ENCODE measurements at regions not wholly inside any gene's neighbourhood (a gene's known extent, or its start where the extent isn't known, plus 50 kb on each side); places are given as distances from the start of the nearest gene placed in this dataset.

- no peak for DNase-seq (ENCODE audit: low spot score)
Observed at GRCh38 chr6:164554700-164555476, 754.5 kb downstream of the C6orf118 start.

- no peak for DNase-seq (ENCODE audit: low spot score)
Observed at GRCh38 chr6:164554226-164554625, 755.2 kb downstream of the C6orf118 start.

GRCh38 chr6:164551706-164552105, 757.7 kb downstream of the C6orf118 start:
- no peak for DNase-seq (ENCODE audit: low spot score)

GRCh38 chr6:164547076-164547475, 762.3 kb downstream of the C6orf118 start:
- no peak for DNase-seq (ENCODE audit: low spot score)

- no peak for DNase-seq (ENCODE audit: low spot score)
Observed at GRCh38 chr6:164546263-164546662, 763.1 kb downstream of the C6orf118 start.

GRCh38 chr6:164534070-164534766, 775.2 kb downstream of the C6orf118 start:
- DNase-seq (ENCODE audit: low spot score): no peak

GRCh38 chr6:164533045-164533362, 776.4 kb downstream of the C6orf118 start:
- no peak for DNase-seq (ENCODE audit: low spot score)

- no peak for DNase-seq (ENCODE audit: low spot score)
Observed at GRCh38 chr6:164532198-164533044, 777.0 kb downstream of the C6orf118 start.

- DNase-seq (ENCODE audit: low spot score): no peak
Observed at GRCh38 chr6:164531736-164532135, 777.7 kb downstream of the C6orf118 start.

- DNase-seq (ENCODE audit: low spot score): no peak
Observed at GRCh38 chr6:164528539-164528938, 780.9 kb downstream of the C6orf118 start.

- DNase-seq (ENCODE audit: low spot score): no peak
Observed at GRCh38 chr6:164523087-164523654, 786.2 kb downstream of the C6orf118 start.

GRCh38 chr6:164520916-164521315, 788.5 kb downstream of the C6orf118 start:
- DNase-seq (ENCODE audit: low spot score): no peak

GRCh38 chr6:164507206-164507940, 802.0 kb downstream of the C6orf118 start:
- no peak for DNase-seq (ENCODE audit: low spot score)

- DNase-seq (ENCODE audit: low spot score): no peak
Observed at GRCh38 chr6:164505425-164505824, 804.0 kb downstream of the C6orf118 start.

- no peak for DNase-seq (ENCODE audit: low spot score)
Observed at GRCh38 chr6:164502833-164503232, 806.6 kb downstream of the C6orf118 start.

GRCh38 chr6:164495882-164496495, 813.4 kb downstream of the C6orf118 start:
- DNase-seq (ENCODE audit: low spot score): no peak

GRCh38 chr6:164478426-164478825, 831.0 kb downstream of the C6orf118 start:
- no peak for DNase-seq (ENCODE audit: low spot score)

GRCh38 chr6:164477790-164478189, 831.6 kb downstream of the C6orf118 start:
- DNase-seq (ENCODE audit: low spot score): no peak

GRCh38 chr6:164477101-164477500, 832.3 kb downstream of the C6orf118 start:
- no peak for DNase-seq (ENCODE audit: low spot score)

- no peak for DNase-seq (ENCODE audit: low spot score)
Observed at GRCh38 chr6:164469276-164469949, 840.0 kb downstream of the C6orf118 start.

GRCh38 chr6:164455835-164456234, 853.6 kb downstream of the C6orf118 start:
- no peak for DNase-seq (ENCODE audit: low spot score)

All from HuH-7.5 (cell line).